GM12878 (cell line): ENCODE measurements at regions not wholly inside any gene's neighbourhood (a gene's known extent, or its start where the extent isn't known, plus 50 kb on each side); places are given as distances from the start of the nearest gene placed in this dataset.

Experiments
- BRCA1 ChIP-seq: IDR thresholded peaks from 2 replicates; pipeline ENCODE4 v1.6.1; 2011; ENCODE audit warnings: low read depth, low read length, improper control_type of control experiment
- CREM ChIP-seq: IDR thresholded peaks from 2 replicates; pipeline ENCODE4 v1.6.1; 2014; ENCODE audit warnings: antibody characterized with exemption, low read depth
- CTCF ChIP-seq, 3 experiments: IDR thresholded peaks in 2 of 3; conservative IDR thresholded peaks in 1 of 3; 2 replicates each; pipeline ENCODE4 v1.5.1; 2011; ENCODE audit warnings: low read depth in 3 of 3, low read length in 3 of 3, mild to moderate bottlenecking in 3 of 3, control low read depth in 2 of 3, moderate library complexity in 2 of 3, inconsistent platforms in 1 of 3, mixed read lengths in 1 of 3; ENCODE audit not compliant: control insufficient read depth in 2 of 3, insufficient read depth in 1 of 3; ENCODE audit errors: extremely low read depth in 1 of 3
- HCFC1 ChIP-seq: fragments of 150-350 bp; IDR thresholded peaks from 2 replicates; pipeline ENCODE4 v1.6.1; 2014; ENCODE audit warnings: low read length
- KDM1A ChIP-seq: fragments of 200-600 bp; sonication (generic); IDR thresholded peaks from 2 replicates; pipeline ENCODE4 v1.6.1; 2016; ENCODE audit warnings: borderline replicate concordance
- NR2C2 ChIP-seq: IDR thresholded peaks from 2 replicates; pipeline ENCODE4 v1.6.1; 2011; ENCODE audit warnings: borderline replicate concordance, low read depth; ENCODE audit not compliant: control insufficient read depth, insufficient read length
- POLR2A ChIP-seq: IDR thresholded peaks from 2 replicates; pipeline ENCODE4 v1.6.1; 2011; ENCODE audit warnings: low read depth, mild to moderate bottlenecking, low read length

GRCh38 chr10:128985036-128985435, 482.0 kb upstream of the MGMT start:
- TF ChIP-seq BRCA1 (no peak), POLR2A (no peak), HCFC1 (no peak), CREM (no peak), KDM1A (no peak), CTCF (IDR thresholded peaks at IDR 0.05 in 2 of 3, conservative IDR thresholded peaks at IDR 0.05 in 1 of 3; ENCODE audit: control insufficient read depth in 2 of 3, extremely low read depth in 1 of 3, insufficient read depth in 1 of 3, low read depth in 3 of 3, low read length in 3 of 3) (no peak), NR2C2 (no peak)
